Psoas muscle (tissue), 7 donors: ENCODE measurements at regions not wholly inside any gene's neighbourhood (a gene's known extent, or its start where the extent isn't known, plus 50 kb on each side); places are given as distances from the start of the nearest gene placed in this dataset.

Experiments
- ATAC-seq, 4 donors: fragments of 200-7000 bp; cut with Tn5 transposase; one replicate each; pipeline ENCODE4 v1.9.1; 2020; ENCODE audit warnings: moderate library complexity in 3 of 4, mild to moderate bottlenecking in 2 of 4
- DNase-seq, 2 donors: peaks; one replicate each; pipeline ENCODE4 v3.0.0-alpha.2; 2020
- H3K27ac ChIP-seq: fragments of 200-600 bp; one replicate; pipeline ENCODE4 v1.8.0; 2022
- H3K27me3 ChIP-seq, 3 donors: fragments of 200-600 bp in 1 of 3; one replicate each; pipeline versions ENCODE4 v1.6.1 to v1.8.0; 2013 to 2022; ENCODE audit warnings: low read length in 2 of 3, mild to moderate bottlenecking in 2 of 3, moderate library complexity in 1 of 3; ENCODE audit not compliant: insufficient read depth in 3 of 3
- H3K36me3 ChIP-seq, 2 donors: fragments of 200-600 bp in 1 of 2; one replicate each; pipeline versions ENCODE4 v1.6.1 to v1.8.0; 2013 to 2022; ENCODE audit warnings: low read depth in 1 of 2, mild to moderate bottlenecking in 1 of 2, moderate library complexity in 1 of 2; ENCODE audit not compliant: insufficient read depth in 1 of 2
- H3K4me1 ChIP-seq: fragments of 200-600 bp; one replicate; pipeline ENCODE4 v1.8.0; 2022
- H3K4me3 ChIP-seq: fragments of 200-600 bp; one replicate; pipeline ENCODE4 v1.8.0; 2022; ENCODE audit warnings: mild to moderate bottlenecking
- H3K9me3 ChIP-seq: fragments of 200-600 bp; one replicate; pipeline ENCODE4 v1.8.0; 2022
- WGBS, 3 donors: extraction: QIAGEN DNeasy Blood & Tissue Kit; methylation state at CpG; one replicate each; pipeline versions ENCODE4 v1.1.6 to v1.1.7; 2013; 5-methylcytosine and 5-hydroxymethylcytosine counted together
- intact Hi-C, 2 donors: fragments of 100-400 bp; cut with DNase I; formaldehyde crosslinking; loops; one replicate each; pipeline versions ENCODE4 v1.11.0 to v1.14.2; 2022
- TF ChIP-seq, protein P1 (sequence below): fragments of 200-600 bp; IDR thresholded peaks from one replicate; pipeline ENCODE4 v1.8.0; 2022; ENCODE audit warnings: antibody characterized with exemption
- donor health status: healthy with polysubstance abuse.
- donor health status: DM: no; HTN: no; CAD: no; lungs with moderate emphysema.
- donor health status: Bipolar disorder and iron deficiency.
- donor health status: healthy.
- donor health status: DM: yes; HTN: yes; CAD: no.
- donor health status: DM: no; HTN: no; CAD: no.
- donor health status: DM: yes; HTN: yes; CAD: no.

DNA sequence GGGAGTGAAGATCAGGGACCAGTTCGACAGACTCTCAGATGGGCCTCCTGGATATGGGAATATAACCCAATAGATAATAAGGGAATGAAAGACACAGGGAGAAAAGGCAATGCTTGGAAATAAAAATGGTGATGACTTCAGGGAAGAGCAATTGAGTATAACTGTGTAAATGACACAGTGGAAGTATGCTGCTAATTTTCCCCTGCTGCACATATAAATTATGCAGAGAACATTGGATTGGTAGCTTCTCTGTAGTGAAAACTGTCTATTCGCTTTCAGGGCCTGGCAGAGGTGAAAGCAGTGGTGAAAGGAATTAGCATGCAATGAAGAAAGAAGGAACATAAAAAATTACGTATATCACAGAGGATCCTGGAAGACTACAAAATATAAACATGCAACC lies 398.2 kb upstream of the CDH2 start:
- TF ChIP-seq, protein P1, sequence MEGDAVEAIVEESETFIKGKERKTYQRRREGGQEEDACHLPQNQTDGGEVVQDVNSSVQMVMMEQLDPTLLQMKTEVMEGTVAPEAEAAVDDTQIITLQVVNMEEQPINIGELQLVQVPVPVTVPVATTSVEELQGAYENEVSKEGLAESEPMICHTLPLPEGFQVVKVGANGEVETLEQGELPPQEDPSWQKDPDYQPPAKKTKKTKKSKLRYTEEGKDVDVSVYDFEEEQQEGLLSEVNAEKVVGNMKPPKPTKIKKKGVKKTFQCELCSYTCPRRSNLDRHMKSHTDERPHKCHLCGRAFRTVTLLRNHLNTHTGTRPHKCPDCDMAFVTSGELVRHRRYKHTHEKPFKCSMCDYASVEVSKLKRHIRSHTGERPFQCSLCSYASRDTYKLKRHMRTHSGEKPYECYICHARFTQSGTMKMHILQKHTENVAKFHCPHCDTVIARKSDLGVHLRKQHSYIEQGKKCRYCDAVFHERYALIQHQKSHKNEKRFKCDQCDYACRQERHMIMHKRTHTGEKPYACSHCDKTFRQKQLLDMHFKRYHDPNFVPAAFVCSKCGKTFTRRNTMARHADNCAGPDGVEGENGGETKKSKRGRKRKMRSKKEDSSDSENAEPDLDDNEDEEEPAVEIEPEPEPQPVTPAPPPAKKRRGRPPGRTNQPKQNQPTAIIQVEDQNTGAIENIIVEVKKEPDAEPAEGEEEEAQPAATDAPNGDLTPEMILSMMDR: no peak
- Histone ChIP-seq H3K4me1 (no peaks in the 10 kb centered on the region), H3K27me3 (no peaks in the 10 kb centered on the region), H3K4me3 (no peak overlapping the region), H3K27ac (no peak overlapping the region), H3K36me3 (no peaks in the 10 kb centered on the region), H3K9me3 (no peaks in the 10 kb centered on the region)
- intact Hi-C loops: no loop called here
- 82 to 84% (median 83%) methylated on average over 3 of the region's 3 CpGs for WGBS, 3 donors
- DNase-seq (no peak), ATAC-seq (no peak)

DNA sequence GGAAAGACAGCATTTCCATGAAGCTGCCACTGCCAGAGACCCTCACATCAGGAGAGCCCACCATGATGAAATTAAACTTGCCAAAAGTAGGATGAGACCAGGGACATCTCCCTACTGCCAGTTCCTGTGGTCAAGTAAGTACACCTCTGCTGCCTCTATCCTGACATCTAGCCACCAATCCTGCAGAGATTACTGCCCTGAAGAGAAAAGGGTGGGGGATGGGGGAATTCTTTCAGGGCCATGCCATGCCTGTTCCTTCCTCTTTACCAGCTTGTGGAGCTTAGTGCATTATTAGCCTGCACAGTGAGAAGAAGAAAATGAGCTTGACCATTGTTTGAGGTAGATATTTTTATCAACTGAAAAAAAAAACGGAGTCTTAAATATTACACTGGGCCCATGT lies 397.2 kb upstream of the CDH2 start:
- intact Hi-C loops: no loop called here
- ATAC-seq (no peak), DNase-seq (no peak)
- Histone ChIP-seq H3K36me3 (no peaks in the 10 kb centered on the region), H3K9me3 (no peaks in the 10 kb centered on the region), H3K4me1 (no peaks in the 10 kb centered on the region), H3K27ac (no peak overlapping the region), H3K4me3 (no peak overlapping the region), H3K27me3 (no peaks in the 10 kb centered on the region)
- TF ChIP-seq, protein P1: no peak
- WGBS, 3 donors: 65 to 75% (median 74%) methylated on average over 1 of the region's 1 CpG

DNA sequence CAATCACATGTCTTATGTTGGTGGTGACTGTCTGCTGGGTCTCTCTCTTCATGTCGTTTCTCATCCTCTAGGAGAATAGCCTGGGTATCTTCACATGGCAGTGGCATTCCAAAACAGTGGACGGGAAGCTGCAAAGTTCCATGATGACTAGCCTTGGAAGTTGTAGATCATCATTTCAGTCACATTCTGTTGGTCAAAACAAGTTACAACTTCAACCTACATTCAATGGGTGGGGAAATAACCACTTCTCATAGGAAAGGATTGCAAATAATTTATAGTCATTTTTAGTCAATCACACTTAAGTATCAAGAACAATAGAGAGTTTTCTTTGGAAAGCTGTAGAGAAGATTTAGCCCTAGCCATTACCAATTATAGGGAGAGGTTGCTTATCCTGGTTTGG lies 395.0 kb upstream of the CDH2 start:
- no peak for DNase-seq
- Histone ChIP-seq H3K27me3 (no peaks in the 10 kb centered on the region), H3K36me3 (no peaks in the 10 kb centered on the region), H3K4me3 (no peak overlapping the region), H3K4me1 (no peaks in the 10 kb centered on the region), H3K27ac (no peak overlapping the region), H3K9me3 (no peaks in the 10 kb centered on the region)
- no peak for ATAC-seq
- TF ChIP-seq, protein P1: no peak
- intact Hi-C loops: no loop called here
- WGBS, 3 donors: 73 to 77% (median 75%) methylated on average over 2 of the region's 2 CpGs

DNA sequence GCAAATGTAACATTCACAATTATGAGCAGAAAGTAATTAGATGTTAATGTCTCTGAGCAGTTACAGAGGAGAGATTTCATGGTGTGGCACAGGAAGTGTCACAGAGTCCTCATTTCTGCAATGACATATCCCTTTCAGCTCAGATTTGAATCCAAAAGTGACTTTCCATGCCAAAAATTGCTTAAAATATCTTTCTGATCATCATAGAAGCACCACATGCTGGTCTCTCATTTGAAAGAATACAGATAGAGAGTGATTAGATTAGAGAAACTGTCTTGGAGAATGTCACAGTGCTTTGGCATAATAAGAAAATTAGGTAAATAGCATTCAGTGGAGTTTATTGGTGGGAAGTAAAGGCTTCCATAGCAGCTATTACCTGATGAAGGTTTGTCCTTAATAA lies 383.4 kb upstream of the CDH2 start:
- no peak for DNase-seq
- H3K36me3 ChIP-seq: no peaks in the 10 kb centered on the region
- H3K27ac ChIP-seq: no peak overlapping the region
- TF ChIP-seq, protein P1: no peak
- no peaks in the 10 kb centered on the region for H3K9me3 ChIP-seq
- intact Hi-C loops: no loop called here
- no peak overlapping the region for H3K4me3 ChIP-seq
- H3K4me1 ChIP-seq: no peaks in the 10 kb centered on the region
- H3K27me3 ChIP-seq: no peaks in the 10 kb centered on the region
- ATAC-seq: no peak

DNA sequence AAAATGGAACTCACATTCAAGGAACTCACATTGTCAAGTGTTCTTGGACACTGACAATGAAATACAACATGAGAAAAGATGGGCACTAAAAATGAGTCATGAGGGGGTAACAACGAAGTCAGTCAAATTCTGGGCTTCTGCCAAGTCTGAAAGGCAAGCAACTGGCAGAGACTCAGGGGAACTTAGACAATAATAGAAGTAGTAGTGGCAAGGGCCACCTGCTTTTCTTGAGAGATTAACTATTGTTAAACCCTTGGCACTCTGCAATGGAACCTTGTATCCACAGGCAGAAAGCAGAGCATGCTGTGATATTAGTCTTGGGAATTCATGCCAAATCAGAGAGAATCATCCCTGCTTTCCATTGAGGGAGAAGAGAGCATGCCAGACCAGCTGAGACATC lies 382.6 kb upstream of the CDH2 start:
- no peak for DNase-seq
- TF ChIP-seq, protein P1: no peak
- H3K27me3 ChIP-seq: no peaks in the 10 kb centered on the region
- no peak overlapping the region for H3K27ac ChIP-seq
- no peaks in the 10 kb centered on the region for H3K4me1 ChIP-seq
- H3K36me3 ChIP-seq: no peaks in the 10 kb centered on the region
- intact Hi-C loops: no loop called here
- no peaks in the 10 kb centered on the region for H3K9me3 ChIP-seq
- WGBS, 3 donors: 4 to 22% (median 4%) methylated on average over 1 of the region's 1 CpG
- ATAC-seq: no peak
- no peak overlapping the region for H3K4me3 ChIP-seq
